Keratinocyte (primary cell): ENCODE measurements at regions not wholly inside any gene's neighbourhood (a gene's known extent, or its start where the extent isn't known, plus 50 kb on each side); places are given as distances from the start of the nearest gene placed in this dataset.

ENCODE experiments used
- DNase-seq: peaks from one replicate; pipeline ENCODE4 v3.0.0-alpha.2; 2011; ENCODE audit warnings: low read depth, missing footprints, low spot score
- FAIRE-seq: peaks from 2 replicates; lab custom pipeline; 2011; peaks lifted over from hg19 to GRCh38; lab: Jason Lieb, UNC
- H2AFZ ChIP-seq: 2 replicates; pipeline ENCODE4 v1.6.0; 2012; ENCODE audit warnings: low read length, control low read depth, inconsistent platforms; ENCODE audit not compliant: control insufficient read depth
- H3K27ac ChIP-seq: 2 replicates; pipeline ENCODE4 v1.5.1; 2011; ENCODE audit warnings: low read length; ENCODE audit not compliant: control insufficient read depth, insufficient read depth
- H3K27me3 ChIP-seq: 3 replicates; pipeline ENCODE4 v1.6.0; 2011; ENCODE audit warnings: low read length; ENCODE audit not compliant: control insufficient read depth, insufficient read depth; ENCODE audit errors: extremely low read depth
- H3K36me3 ChIP-seq, 2 experiments: 2 replicates in 1 of 2; 3 replicates in 1 of 2; pipeline ENCODE4 v1.5.1; 2011; ENCODE audit warnings: low read length in 2 of 2, mild to moderate bottlenecking in 1 of 2; ENCODE audit not compliant: control insufficient read depth in 2 of 2, insufficient read depth in 2 of 2; ENCODE audit errors: extremely low read depth in 1 of 2
- H3K4me1 ChIP-seq: 3 replicates; pipeline ENCODE4 v1.5.1; 2011; ENCODE audit warnings: low read length; ENCODE audit not compliant: control insufficient read depth, insufficient read depth; ENCODE audit errors: extremely low read depth
- H3K4me2 ChIP-seq: 3 replicates; pipeline ENCODE4 v1.6.0; 2011; ENCODE audit warnings: low read depth, low read length; ENCODE audit not compliant: control insufficient read depth, insufficient read depth; ENCODE audit errors: extremely low read depth
- H3K4me3 ChIP-seq, 3 experiments: fragments of 200-600 bp in 1 of 3; sonication (generic) in 1 of 3; 2 replicates in 2 of 3; 3 replicates in 1 of 3; pipeline ENCODE4 v1.5.1; 2011 to 2016; ENCODE audit warnings: low read length in 3 of 3, mild to moderate bottlenecking in 3 of 3, control low read depth in 2 of 3, inconsistent platforms in 1 of 3, low read depth in 1 of 3, mixed read lengths in 1 of 3, mixed run types in 1 of 3, moderate library complexity in 1 of 3; ENCODE audit not compliant: control insufficient read depth in 2 of 3, insufficient read depth in 2 of 3; ENCODE audit errors: extremely low read depth in 1 of 3
- H3K79me2 ChIP-seq: 2 replicates; pipeline ENCODE4 v1.6.0; 2012; ENCODE audit warnings: low read length; ENCODE audit not compliant: control insufficient read depth, insufficient read depth
- H3K9ac ChIP-seq: 3 replicates; pipeline ENCODE4 v1.6.0; 2011; ENCODE audit warnings: low read length; ENCODE audit not compliant: control insufficient read depth, insufficient read depth; ENCODE audit errors: extremely low read depth
- H3K9me1 ChIP-seq: 3 replicates; pipeline ENCODE4 v1.6.0; 2011; ENCODE audit warnings: low read length; ENCODE audit not compliant: control insufficient read depth, insufficient read depth; ENCODE audit errors: extremely low read depth
- H3K9me3 ChIP-seq: 2 replicates; pipeline ENCODE4 v1.5.1; 2012; ENCODE audit warnings: low read depth, low read length; ENCODE audit not compliant: control insufficient read depth
- H4K20me1 ChIP-seq: 3 replicates; pipeline ENCODE4 v1.6.0; 2011; ENCODE audit warnings: low read length; ENCODE audit not compliant: control insufficient read depth, insufficient read depth; ENCODE audit errors: extremely low read depth
- EZH2 ChIP-seq: IDR thresholded peaks from one replicate; pipeline ENCODE4 v1.6.1; 2012; ENCODE audit warnings: inconsistent platforms, mild to moderate bottlenecking, low read length, moderate library complexity
- dilution Hi-C: fragments of 300-500 bp; cut with MboI; formaldehyde crosslinking; loops from one replicate; pipeline ENCODE4 v1.7.0; 2020; ENCODE audit warnings: low sequenced_read_pairs; ENCODE audit not compliant: extremely low pct_ligation_motif_present
- TF ChIP-seq, protein P1 (sequence below), 3 experiments: IDR thresholded peaks in 1 of 3; conservative IDR thresholded peaks in 1 of 3; optimal IDR thresholded peaks in 1 of 3; 2 replicates in 2 of 3; 3 replicates in 1 of 3; pipeline versions ENCODE3 to v1.5.1; 2011; ENCODE audit warnings: low read length in 3 of 3, mild to moderate bottlenecking in 3 of 3, moderate library complexity in 2 of 3, control low read depth in 1 of 3, inconsistent platforms in 1 of 3; ENCODE audit not compliant: insufficient read depth in 2 of 3; ENCODE audit errors: extremely low read depth in 1 of 3

DNA sequence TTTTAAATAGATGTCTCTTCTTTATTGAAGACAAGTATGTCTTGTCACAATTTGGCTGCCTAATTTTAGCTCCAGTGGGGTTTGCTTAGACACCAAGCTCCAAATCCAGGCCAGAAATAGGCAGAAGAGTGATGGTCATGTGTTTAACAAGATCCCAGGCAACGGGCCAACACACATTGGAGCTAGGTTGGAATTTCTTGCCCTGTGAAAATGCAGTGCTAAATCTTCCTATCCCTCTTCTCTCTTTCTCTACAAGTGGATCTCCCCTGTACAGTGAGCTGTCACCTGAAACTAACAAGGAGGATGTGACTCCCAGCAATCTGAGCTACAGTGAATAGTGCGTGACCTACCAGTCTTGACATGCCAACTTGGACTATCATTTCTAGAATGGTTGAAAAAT lies 65.3 kb upstream of the VGLL2 start:
- no peaks in the 10 kb centered on the region for H3K4me1 ChIP-seq
- no peak overlapping the region for H3K4me2 ChIP-seq
- TF ChIP-seq, protein P1, sequence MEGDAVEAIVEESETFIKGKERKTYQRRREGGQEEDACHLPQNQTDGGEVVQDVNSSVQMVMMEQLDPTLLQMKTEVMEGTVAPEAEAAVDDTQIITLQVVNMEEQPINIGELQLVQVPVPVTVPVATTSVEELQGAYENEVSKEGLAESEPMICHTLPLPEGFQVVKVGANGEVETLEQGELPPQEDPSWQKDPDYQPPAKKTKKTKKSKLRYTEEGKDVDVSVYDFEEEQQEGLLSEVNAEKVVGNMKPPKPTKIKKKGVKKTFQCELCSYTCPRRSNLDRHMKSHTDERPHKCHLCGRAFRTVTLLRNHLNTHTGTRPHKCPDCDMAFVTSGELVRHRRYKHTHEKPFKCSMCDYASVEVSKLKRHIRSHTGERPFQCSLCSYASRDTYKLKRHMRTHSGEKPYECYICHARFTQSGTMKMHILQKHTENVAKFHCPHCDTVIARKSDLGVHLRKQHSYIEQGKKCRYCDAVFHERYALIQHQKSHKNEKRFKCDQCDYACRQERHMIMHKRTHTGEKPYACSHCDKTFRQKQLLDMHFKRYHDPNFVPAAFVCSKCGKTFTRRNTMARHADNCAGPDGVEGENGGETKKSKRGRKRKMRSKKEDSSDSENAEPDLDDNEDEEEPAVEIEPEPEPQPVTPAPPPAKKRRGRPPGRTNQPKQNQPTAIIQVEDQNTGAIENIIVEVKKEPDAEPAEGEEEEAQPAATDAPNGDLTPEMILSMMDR (optimal IDR thresholded peaks at IDR 0.05 in 1 of 3, IDR thresholded peaks at IDR 0.05 in 1 of 3, conservative IDR thresholded peaks at IDR 0.05 in 1 of 3; ENCODE audit: extremely low read depth in 1 of 3, insufficient read depth in 2 of 3, low read length in 3 of 3) = no peak
- TF ChIP-seq EZH2 = no peak
- H4K20me1 ChIP-seq = no peaks in the 10 kb centered on the region
- DNase-seq = no peak
- no peaks in the 10 kb centered on the region for H3K9me3 ChIP-seq
- FAIRE-seq = no peak
- H3K36me3 ChIP-seq = no peaks in the 10 kb centered on the region
- H3K4me3 ChIP-seq = no peak overlapping the region
- H3K27me3 ChIP-seq = no peaks in the 10 kb centered on the region
- H2AFZ ChIP-seq = no peak overlapping the region
- H3K9me1 ChIP-seq = no peaks in the 10 kb centered on the region
- H3K27ac ChIP-seq = no peak overlapping the region
- H3K9ac ChIP-seq = no peak overlapping the region
- H3K79me2 ChIP-seq = no peaks in the 10 kb centered on the region
- dilution Hi-C loops = no loop called here

GRCh38 chr6:117204903-117205302 lies 60.5 kb upstream of the VGLL2 start:
- H3K9me3 ChIP-seq = no peaks in the 10 kb centered on the region
- no peak for FAIRE-seq
- H3K9me1 ChIP-seq = no peaks in the 10 kb centered on the region
- TF ChIP-seq, protein P1 (optimal IDR thresholded peaks at IDR 0.05 in 1 of 3, IDR thresholded peaks at IDR 0.05 in 1 of 3, conservative IDR thresholded peaks at IDR 0.05 in 1 of 3; ENCODE audit: extremely low read depth in 1 of 3, insufficient read depth in 2 of 3, low read length in 3 of 3) = no peak
- TF ChIP-seq EZH2 = no peak
- H3K27ac ChIP-seq = no peak overlapping the region
- no peaks in the 10 kb centered on the region for H3K4me1 ChIP-seq
- no peaks in the 10 kb centered on the region for H3K36me3 ChIP-seq
- no peak overlapping the region for H3K4me2 ChIP-seq
- peaks cover 7% of the 10 kb centered on the region for H3K27me3 ChIP-seq
- no peak overlapping the region for H2AFZ ChIP-seq
- no peak overlapping the region for H3K4me3 ChIP-seq
- DNase-seq = no peak
- no peak overlapping the region for H3K9ac ChIP-seq
- no peaks in the 10 kb centered on the region for H3K79me2 ChIP-seq
- dilution Hi-C loops = no loop called here
- H4K20me1 ChIP-seq = no peaks in the 10 kb centered on the region
